Esophagus squamous epithelium (tissue), 4 donors: ENCODE measurements at regions not wholly inside any gene's neighbourhood (a gene's known extent, or its start where the extent isn't known, plus 50 kb on each side); places are given as distances from the start of the nearest gene placed in this dataset.

Experiments
- POLR2A ChIP-seq, 4 donors: fragments of 450-650 bp; IDR thresholded peaks; one replicate each; pipeline ENCODE4 v1.6.1; 2017; ENCODE audit warnings: antibody characterized with exemption in 4 of 4, mild to moderate bottlenecking in 4 of 4, moderate library complexity in 3 of 4
- TF ChIP-seq, protein P1 (sequence below), 6 experiments: fragments of 450-650 bp in 4 of 6; fragments of 200-600 bp in 2 of 6; sonication (generic) in 2 of 6; IDR thresholded peaks; one replicate each; pipeline ENCODE4 v1.5.1; 2016 to 2019; ENCODE audit warnings: antibody characterized with exemption in 6 of 6, mild to moderate bottlenecking in 4 of 6, moderate library complexity in 4 of 6

DNA sequence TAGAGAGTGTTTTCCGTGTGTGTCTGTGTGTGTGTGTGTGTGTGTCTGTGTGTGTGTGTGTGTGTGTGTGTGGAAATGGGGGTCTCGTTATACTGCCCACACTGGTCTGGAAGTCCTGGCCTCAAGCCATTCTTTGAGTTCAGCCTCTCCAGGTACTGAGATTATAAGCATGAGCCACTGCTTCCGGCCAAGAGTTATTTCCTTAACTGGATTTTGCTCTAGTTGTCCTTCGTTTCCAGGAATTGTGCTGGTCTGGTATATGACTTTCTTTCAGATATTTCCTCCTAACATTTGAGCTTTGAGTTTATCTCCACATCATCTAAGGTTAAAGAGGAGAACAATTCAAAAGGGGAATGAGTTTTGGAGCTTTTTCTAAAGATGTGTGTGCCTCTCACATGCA is 124.8 kb downstream of the SH3BGRL2 start:
- TF ChIP-seq, protein P1, sequence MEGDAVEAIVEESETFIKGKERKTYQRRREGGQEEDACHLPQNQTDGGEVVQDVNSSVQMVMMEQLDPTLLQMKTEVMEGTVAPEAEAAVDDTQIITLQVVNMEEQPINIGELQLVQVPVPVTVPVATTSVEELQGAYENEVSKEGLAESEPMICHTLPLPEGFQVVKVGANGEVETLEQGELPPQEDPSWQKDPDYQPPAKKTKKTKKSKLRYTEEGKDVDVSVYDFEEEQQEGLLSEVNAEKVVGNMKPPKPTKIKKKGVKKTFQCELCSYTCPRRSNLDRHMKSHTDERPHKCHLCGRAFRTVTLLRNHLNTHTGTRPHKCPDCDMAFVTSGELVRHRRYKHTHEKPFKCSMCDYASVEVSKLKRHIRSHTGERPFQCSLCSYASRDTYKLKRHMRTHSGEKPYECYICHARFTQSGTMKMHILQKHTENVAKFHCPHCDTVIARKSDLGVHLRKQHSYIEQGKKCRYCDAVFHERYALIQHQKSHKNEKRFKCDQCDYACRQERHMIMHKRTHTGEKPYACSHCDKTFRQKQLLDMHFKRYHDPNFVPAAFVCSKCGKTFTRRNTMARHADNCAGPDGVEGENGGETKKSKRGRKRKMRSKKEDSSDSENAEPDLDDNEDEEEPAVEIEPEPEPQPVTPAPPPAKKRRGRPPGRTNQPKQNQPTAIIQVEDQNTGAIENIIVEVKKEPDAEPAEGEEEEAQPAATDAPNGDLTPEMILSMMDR (IDR thresholded peaks at IDR 0.05): no peak
- TF ChIP-seq POLR2A (IDR thresholded peaks at IDR 0.05): no peak
